HepG2 (cell line): ENCODE measurements at regions not wholly inside any gene's neighbourhood (a gene's known extent, or its start where the extent isn't known, plus 50 kb on each side); places are given as distances from the start of the nearest gene placed in this dataset. TPM values are rescaled to one million over a fixed set of nuclear protein-coding genes. Genes with fewer than 3 reads are reported as not detected.
"Not testable (repeated sequence)": the region's sequence is repeated elsewhere in the genome, so short reads cannot be mapped to it uniquely, and the experiment has no call there.

Experiments
- ATAC-seq: fragments of 200-7000 bp; cut with Tn5 transposase; 3 replicates; pipeline ENCODE4 v1.9.1; 2020; ENCODE audit warnings: mild to moderate bottlenecking, moderate library complexity
- BruUV-seq: library from RNA; stranded (reverse); fragments of 400-500 nt; replicated peaks from 2 replicates; lab custom pipeline; 2021; lab: Mats Ljungman, UMichigan
- CTCF ChIA-PET: fragments of 300-600 bp; formaldehyde crosslinking; extraction: SDS; loops from one replicate; lab custom pipeline; 2021; ENCODE audit warnings: low total read pairs, inconsistent platforms, low intra/inter-chr PET ratio; lab: Yijun Ruan, JAX
- POLR2A ChIA-PET: fragments of 350-600 bp; sonication (Branson Sonifier 250); formaldehyde crosslinking; loops from one replicate; lab custom pipeline; 2020; ENCODE audit warnings: antibody characterized with exemption, inconsistent platforms; lab: Yijun Ruan, JAX
- DNase-seq: peaks from one replicate; pipeline ENCODE4 v3.0.0-alpha.2; 2015; ENCODE audit warnings: low spot score
- FAIRE-seq: peaks from 3 replicates; lab custom pipeline; 2011; peaks lifted over from hg19 to GRCh38; lab: Jason Lieb, UNC
- H2AFZ ChIP-seq: one replicate; pipeline ENCODE4 v1.6.1; 2011; ENCODE audit warnings: low read length, inconsistent platforms
- H3K27ac ChIP-seq: fragments of 300-600 bp; 3 replicates; pipeline ENCODE4 v1.8.0; 2011; ENCODE audit warnings: mixed run types, mild to moderate bottlenecking, mixed read lengths, low read length, inconsistent platforms; ENCODE audit not compliant: insufficient read depth; ENCODE audit errors: extremely low read length
- H3K27me3 ChIP-seq, 2 experiments: fragments of 200-600 bp in 1 of 2; 2 replicates in 1 of 2; 3 replicates in 1 of 2; pipeline versions ENCODE4 v1.6.0 to v1.8.0; 2011; ENCODE audit warnings: low read length in 2 of 2, mild to moderate bottlenecking in 2 of 2, moderate library complexity in 2 of 2, inconsistent platforms in 1 of 2; ENCODE audit not compliant: insufficient read depth in 2 of 2, control insufficient read depth in 1 of 2
- H3K36me3 ChIP-seq, 2 experiments: fragments of 200-600 bp in 1 of 2; replicated peaks in 1 of 2; 2 replicates in 1 of 2; 3 replicates in 1 of 2; pipeline versions ENCODE4 v1.5.1 to v1.8.0; 2011; ENCODE audit warnings: low read length in 2 of 2, inconsistent platforms in 1 of 2; ENCODE audit not compliant: insufficient read depth in 2 of 2, control insufficient read depth in 1 of 2
- H3K4me1 ChIP-seq: 2 replicates; pipeline ENCODE4 v1.5.1; 2012; ENCODE audit warnings: low read length, inconsistent platforms; ENCODE audit not compliant: insufficient read depth
- H3K4me2 ChIP-seq: 2 replicates; pipeline ENCODE4 v1.6.0; 2011; ENCODE audit warnings: low read depth, low read length, inconsistent platforms
- H3K4me3 ChIP-seq, 3 experiments: fragments of 200-600 bp in 1 of 3; sonication (generic), shearing (Covaris generic) in 1 of 3; replicated peaks in 1 of 3; 2 replicates each; pipeline ENCODE4 v1.5.1; 2011 to 2016; ENCODE audit warnings: low read length in 3 of 3, inconsistent platforms in 2 of 3, low read depth in 2 of 3, mild to moderate bottlenecking in 2 of 3, control low read depth in 1 of 3, mixed read lengths in 1 of 3; ENCODE audit not compliant: insufficient read depth in 1 of 3
- H3K79me2 ChIP-seq: one replicate; pipeline ENCODE4 v1.6.1; 2011; ENCODE audit warnings: low read length, inconsistent platforms; ENCODE audit not compliant: insufficient read depth
- H3K9ac ChIP-seq: 2 replicates; pipeline ENCODE4 v1.6.0; 2011; ENCODE audit warnings: mild to moderate bottlenecking, low read depth, low read length, inconsistent platforms; ENCODE audit not compliant: insufficient read depth
- H3K9me3 ChIP-seq: 2 replicates; pipeline ENCODE4 v1.5.1; 2012; ENCODE audit warnings: mild to moderate bottlenecking, low read length
- H4K20me1 ChIP-seq: 2 replicates; pipeline ENCODE4 v1.6.0; 2011; ENCODE audit warnings: inconsistent platforms, mild to moderate bottlenecking, low read length, moderate library complexity; ENCODE audit not compliant: insufficient read depth
- AGO1 ChIP-seq: fragments of 200-400 bp; formaldehyde crosslinking; IDR thresholded peaks from 2 replicates; pipeline ENCODE4 v1.6.1; 2017; ENCODE audit warnings: mild to moderate bottlenecking, low read depth, low read length, moderate library complexity; ENCODE audit not compliant: poor library complexity, severe bottlenecking
- ATF6 ChIP-seq: sonication (generic); formaldehyde crosslinking; conservative IDR thresholded peaks from 2 replicates; pipeline ENCODE4 v1.4.0; 2020; ENCODE audit warnings: missing genetic modification reagents
- ZNF263 ChIP-seq: sonication (generic); formaldehyde crosslinking; IDR thresholded peaks from 2 replicates; pipeline ENCODE4 v1.4.0; 2020; ENCODE audit warnings: missing genetic modification reagents
- ZNF616 ChIP-seq: sonication (generic); formaldehyde crosslinking; IDR thresholded peaks from 2 replicates; pipeline ENCODE4 v1.5.0; 2020; ENCODE audit warnings: low read depth, mild to moderate bottlenecking, missing genetic modification reagents
- WGBS: methylation state at CpG from one replicate; pipeline ENCODE4 v1.1.6; 2017; ENCODE audit warnings: low lambda C conversion rate; 5-methylcytosine and 5-hydroxymethylcytosine counted together
- in situ Hi-C: cut with HindIII; loops from 2 replicates; pipeline ENCODE4 v1.10.0; 2017; ENCODE audit warnings: low pct_unique_long_range_greater_than_20kb; ENCODE audit not compliant: extremely low pct_ligation_motif_present
- intact Hi-C: fragments of 100-400 bp; cut with micrococcal nuclease; formaldehyde crosslinking; loops from one replicate; pipeline ENCODE4 v1.10.0; 2022; ENCODE audit not compliant: unreplicated experiment
- microRNA-seq: library from miRNA; unstranded; fragments of <30 nt; microRNA quantifications from one replicate; pipeline ENCODE4, GENCODE V29; 2020
- small RNA-seq, 3 experiments: library from RNA; depleted of rRNA; stranded (forward); fragments of <200 nt; gene quantifications; one replicate each; pipeline ENCODE3, GENCODE V24; 2012; ENCODE audit warnings: low read depth in 2 of 3, low replicate concordance in 1 of 3; ENCODE audit not compliant: insufficient read length in 3 of 3, insufficient read depth in 2 of 3

- in situ Hi-C loops: no loop called here
- FAIRE-seq: no peak
- POLR2A ChIA-PET: no interaction called here
These were observed 143.8 kb downstream of the AVL9 start for GRCh38 chr7:32639122-32639521.

DNA sequence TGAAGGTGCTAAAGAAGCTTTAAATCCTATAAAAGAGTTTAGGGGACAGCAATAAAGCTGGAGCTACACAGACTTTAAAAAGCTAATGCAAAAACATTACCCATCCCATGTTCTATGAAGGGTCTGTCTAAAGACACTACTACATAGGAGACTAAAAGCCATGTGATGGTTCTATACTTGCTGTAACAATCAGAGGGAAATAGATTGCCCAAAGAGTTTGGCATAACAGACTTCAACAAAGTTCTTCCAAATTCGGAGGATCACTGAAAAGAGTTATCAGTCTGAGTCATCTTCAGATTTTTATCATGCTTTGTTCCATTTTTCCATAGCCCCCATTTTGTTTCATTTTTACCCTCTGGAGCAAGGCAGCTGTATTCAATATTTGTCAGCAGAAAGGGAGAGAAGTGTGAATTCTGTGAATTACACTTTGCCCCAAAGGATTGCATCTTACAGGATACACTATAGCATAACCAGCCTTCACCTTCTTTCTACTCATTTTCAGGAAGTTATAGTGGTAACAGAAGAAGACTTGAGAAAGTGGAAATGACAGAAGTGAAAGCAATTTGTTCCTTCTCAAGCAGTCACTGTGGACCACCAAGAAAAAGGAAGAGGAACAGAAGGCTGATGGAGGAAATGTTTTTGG lies 143.3 kb downstream of the AVL9 start:
- intact Hi-C loops, FAIRE-seq, H3K27ac ChIP-seq, POLR2A ChIA-PET, H3K36me3 ChIP-seq, H3K4me2 ChIP-seq, DNase-seq, H3K9ac ChIP-seq, H3K79me2 ChIP-seq, BruUV-seq, CTCF ChIA-PET, in situ Hi-C loops, H3K4me3 ChIP-seq, H3K27me3 ChIP-seq, ATAC-seq, H2AFZ ChIP-seq, H3K9me3 ChIP-seq, H3K4me1 ChIP-seq, H4K20me1 ChIP-seq: not testable (repeated sequence)
- WGBS: 76% methylated on average over 1 of the region's 1 CpG

More at GRCh38 chr7:32639122-32639521, 143.8 kb downstream of the AVL9 start:
- H3K9ac ChIP-seq: no peak overlapping the region
- no peak for DNase-seq
- no peaks in the 10 kb centered on the region for H3K9me3 ChIP-seq
- H3K36me3 ChIP-seq: peaks cover 0 to 1% of the 10 kb centered on the region in 2 experiments; a peak in 1 of 5 replicates
- no peak overlapping the region for H3K27ac ChIP-seq
- no peaks in the 10 kb centered on the region for H3K79me2 ChIP-seq
- CTCF ChIA-PET: no interaction called here
- H3K27me3 ChIP-seq: no peaks in the 10 kb centered on the region
- ATAC-seq: no peak
- BruUV-seq: no TSS peak
- no peak overlapping the region for H2AFZ ChIP-seq
- no peaks in the 10 kb centered on the region for H4K20me1 ChIP-seq
- no peaks in the 10 kb centered on the region for H3K4me1 ChIP-seq
- intact Hi-C loops: no loop called here
- H3K4me3 ChIP-seq: no peak overlapping the region
- TF ChIP-seq ATF6 (CRISPR knock-in tag) (no peak), ZNF263 (CRISPR knock-in tag) (no peak), AGO1 (no peak), ZNF616 (CRISPR knock-in tag) (no peak)
- no peak overlapping the region for H3K4me2 ChIP-seq
- 98% methylated on average over 3 of the region's 3 CpGs for WGBS

Small RNAs in the stretch of these regions (microRNA-seq; reads per million reads assigned to microRNA genes)
- gene MIR550A2 (not detected), gene MIR550B2 (not detected)

Small RNAs in the stretch of these regions (small RNA-seq; reads per million reads assigned to genes)
- gene AC018645.1: 0 reads per million in 3 experiments
- 0 reads per million in 3 experiments for gene MIR550A2
- gene RF00322: 0 reads per million in 3 experiments
